ENCODE measurements at regions not wholly inside any gene's neighbourhood (a gene's known extent, or its start where the extent isn't known, plus 50 kb on each side); places are given as distances from the start of the nearest gene placed in this dataset.

- TF ChIP-seq POLR2A (IDR thresholded peaks at IDR 0.05; ENCODE audit: low read depth, low read length) (no peak), CTCF (IDR thresholded peaks at IDR 0.05 in 2 of 3, conservative IDR thresholded peaks at IDR 0.05 in 1 of 3; ENCODE audit: control insufficient read depth in 2 of 3, extremely low read depth in 1 of 3, insufficient read depth in 1 of 3, low read depth in 3 of 3, low read length in 3 of 3) (no peak), NFXL1 (IDR thresholded peaks at IDR 0.05; ENCODE audit: borderline replicate concordance) (no peak), RAD51 (IDR thresholded peaks at IDR 0.05) (no peak), JUNB (IDR thresholded peaks at IDR 0.05) (no peak)
These were observed 564.5 kb upstream of the ADAMTS9 start for GRCh38 chr3:65252266-65252665.

Measured in GM12878 (cell line).